Loucy (cell line): ENCODE measurements at regions not wholly inside any gene's neighbourhood (a gene's known extent, or its start where the extent isn't known, plus 50 kb on each side); places are given as distances from the start of the nearest gene placed in this dataset.

ENCODE experiments used
- EZH2phosphoT487 ChIP-seq: fragments of 200-600 bp; IDR thresholded peaks from 2 replicates; pipeline ENCODE4 v1.6.1; 2018; ENCODE audit warnings: antibody characterized with exemption, mild to moderate bottlenecking, moderate library complexity, borderline replicate concordance
- TF ChIP-seq, protein P1 (sequence below): fragments of 200-600 bp; sonication (generic); conservative IDR thresholded peaks from 2 replicates; pipeline ENCODE4 v1.5.1; 2014; ENCODE audit warnings: mild to moderate bottlenecking, antibody characterized with exemption, low read length

DNA sequence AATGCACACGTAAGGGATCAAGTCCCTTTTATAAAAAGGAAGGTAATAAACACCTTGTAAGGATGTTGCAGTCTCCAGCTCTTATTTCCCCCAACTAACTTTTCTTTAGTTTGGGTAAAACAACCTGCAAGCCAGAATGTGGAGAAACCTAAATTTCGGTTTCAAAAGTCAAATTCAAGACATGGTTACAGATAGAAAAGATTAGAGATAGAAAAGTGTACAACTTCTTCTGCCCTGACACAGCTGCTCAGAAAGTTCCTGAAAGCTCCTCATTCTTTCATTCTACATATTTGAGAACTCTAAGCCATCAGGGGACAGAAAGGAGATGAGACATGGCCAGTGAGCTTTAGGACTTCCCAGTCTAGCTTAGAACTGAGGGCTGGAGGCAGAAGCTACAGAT lies 574.9 kb downstream of the DIPK2A start:
- TF ChIP-seq, protein P1, sequence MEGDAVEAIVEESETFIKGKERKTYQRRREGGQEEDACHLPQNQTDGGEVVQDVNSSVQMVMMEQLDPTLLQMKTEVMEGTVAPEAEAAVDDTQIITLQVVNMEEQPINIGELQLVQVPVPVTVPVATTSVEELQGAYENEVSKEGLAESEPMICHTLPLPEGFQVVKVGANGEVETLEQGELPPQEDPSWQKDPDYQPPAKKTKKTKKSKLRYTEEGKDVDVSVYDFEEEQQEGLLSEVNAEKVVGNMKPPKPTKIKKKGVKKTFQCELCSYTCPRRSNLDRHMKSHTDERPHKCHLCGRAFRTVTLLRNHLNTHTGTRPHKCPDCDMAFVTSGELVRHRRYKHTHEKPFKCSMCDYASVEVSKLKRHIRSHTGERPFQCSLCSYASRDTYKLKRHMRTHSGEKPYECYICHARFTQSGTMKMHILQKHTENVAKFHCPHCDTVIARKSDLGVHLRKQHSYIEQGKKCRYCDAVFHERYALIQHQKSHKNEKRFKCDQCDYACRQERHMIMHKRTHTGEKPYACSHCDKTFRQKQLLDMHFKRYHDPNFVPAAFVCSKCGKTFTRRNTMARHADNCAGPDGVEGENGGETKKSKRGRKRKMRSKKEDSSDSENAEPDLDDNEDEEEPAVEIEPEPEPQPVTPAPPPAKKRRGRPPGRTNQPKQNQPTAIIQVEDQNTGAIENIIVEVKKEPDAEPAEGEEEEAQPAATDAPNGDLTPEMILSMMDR = no peak
- TF ChIP-seq EZH2phosphoT487 = no peak
